HCT116 (cell line): ENCODE measurements at regions not wholly inside any gene's neighbourhood (a gene's known extent, or its start where the extent isn't known, plus 50 kb on each side); places are given as distances from the start of the nearest gene placed in this dataset.

Experiments used
- ATAC-seq: fragments of 200-7000 bp; cut with Tn5 transposase; 2 replicates; pipeline ENCODE4 v1.9.1; 2020; ENCODE audit warnings: mild to moderate bottlenecking, moderate library complexity
- BruUV-seq: library from RNA; stranded (reverse); fragments of 400-500 nt; replicated peaks from 2 replicates; lab custom pipeline; 2021; lab: Mats Ljungman, UMichigan
- CTCF ChIA-PET: fragments of 300-600 bp; sonication (Branson Sonifier 250); formaldehyde crosslinking; loops from one replicate; lab custom pipeline; 2021; ENCODE audit warnings: antibody characterized with exemption; lab: Charles Lee
- POLR2A ChIA-PET: fragments of 300-600, 350-600 bp; sonication (Branson Sonifier 250); formaldehyde crosslinking; loops from one replicate; lab custom pipeline; 2021; ENCODE audit warnings: antibody characterized with exemption; lab: Charles Lee
- RAD21 ChIA-PET, 2 experiments: fragments of 300-600 bp; sonication (Branson Sonifier 250); formaldehyde crosslinking; loops; one replicate each; lab custom pipeline; 2023; ENCODE audit warnings: low total read pairs in 2 of 2; ENCODE audit not compliant: uncharacterized antibody in 2 of 2, unreplicated experiment in 2 of 2, low non-redundant PET in 1 of 2; lab: Charles Lee
- DNase-seq: peaks from one replicate; pipeline ENCODE4 v3.0.0-alpha.2; 2010; ENCODE audit warnings: low read depth, low spot score
- H2AFZ ChIP-seq: fragments of 200-600 bp; shearing (Covaris generic), sonication (generic); 2 replicates; pipeline ENCODE4 v1.6.1; 2017; ENCODE audit warnings: low read depth, mixed run types, mixed read lengths, antibody characterized with exemption, low read length; ENCODE audit not compliant: poor library complexity, severe bottlenecking
- H3K27ac ChIP-seq: 2 replicates; pipeline ENCODE4 v1.5.1; 2012; ENCODE audit warnings: low read depth, low read length
- H3K27me3 ChIP-seq: fragments of 200-600 bp; sonication (generic); 2 replicates; pipeline ENCODE4 v1.6.1; 2016; ENCODE audit warnings: mixed run types, low read length, mixed read lengths; ENCODE audit not compliant: insufficient read depth
- H3K36me3 ChIP-seq, 2 experiments: fragments of 200-500 bp in 1 of 2; fragments of 200-600 bp in 1 of 2; sonication (Bioruptor generic) in 1 of 2; sonication (generic) in 1 of 2; 2 replicates each; pipeline versions ENCODE4 v1.5.1 to v1.6.1; 2014 to 2016; ENCODE audit warnings: low read length in 2 of 2, inconsistent platforms in 1 of 2, mixed read lengths in 1 of 2, mixed run types in 1 of 2; ENCODE audit not compliant: insufficient read depth in 2 of 2, control insufficient read depth in 1 of 2
- H3K4me1 ChIP-seq, 2 experiments: fragments of 200-600 bp in 1 of 2; sonication (generic) in 1 of 2; 2 replicates each; pipeline versions ENCODE4 v1.5.1 to v1.6.1; 2012 to 2017; ENCODE audit warnings: low read length in 2 of 2, inconsistent platforms in 1 of 2, mild to moderate bottlenecking in 1 of 2, mixed read lengths in 1 of 2, mixed run types in 1 of 2, moderate library complexity in 1 of 2; ENCODE audit not compliant: insufficient read depth in 2 of 2, control insufficient read depth in 1 of 2
- H3K4me2 ChIP-seq: fragments of 200-600 bp; sonication (generic); 2 replicates; pipeline ENCODE4 v1.6.1; 2017; ENCODE audit warnings: mixed run types, low read length, mixed read lengths
- H3K4me3 ChIP-seq, 2 experiments: fragments of 200-600 bp in 1 of 2; sonication (generic) in 1 of 2; replicated peaks in 1 of 2; 2 replicates each; pipeline ENCODE4 v1.5.1; 2011 to 2016; ENCODE audit warnings: low read length in 2 of 2, control low read depth in 1 of 2, low read depth in 1 of 2, mild to moderate bottlenecking in 1 of 2, mixed read lengths in 1 of 2, mixed run types in 1 of 2
- H3K79me2 ChIP-seq: fragments of 200-600 bp; sonication (generic); 2 replicates; pipeline ENCODE4 v1.6.1; 2017; ENCODE audit warnings: mild to moderate bottlenecking, mixed run types, low read length, moderate library complexity, mixed read lengths; ENCODE audit not compliant: insufficient read depth
- H3K9ac ChIP-seq: fragments of 200-600 bp; sonication (generic); 2 replicates; pipeline ENCODE4 v1.6.1; 2016; ENCODE audit warnings: low read length, mixed read lengths
- H3K9me2 ChIP-seq: fragments of 200-600 bp; sonication (generic), shearing (Covaris generic); 2 replicates; pipeline ENCODE4 v1.6.1; 2017; ENCODE audit warnings: mixed run types, mild to moderate bottlenecking, moderate library complexity; ENCODE audit not compliant: insufficient read depth
- H3K9me3 ChIP-seq, 2 experiments: fragments of 200-500 bp in 1 of 2; fragments of 200-600 bp in 1 of 2; sonication (Bioruptor generic) in 1 of 2; sonication (generic) in 1 of 2; 2 replicates each; pipeline ENCODE4 v1.6.1; 2014 to 2017; ENCODE audit warnings: low read length in 2 of 2, mixed read lengths in 2 of 2, inconsistent platforms in 1 of 2, low read depth in 1 of 2, mild to moderate bottlenecking in 1 of 2, mixed run types in 1 of 2, moderate library complexity in 1 of 2; ENCODE audit not compliant: control insufficient read depth in 1 of 2, insufficient read depth in 1 of 2
- H4K20me1 ChIP-seq: fragments of 200-600 bp; sonication (generic), shearing (Covaris generic); 2 replicates; pipeline ENCODE4 v1.6.1; 2017; ENCODE audit warnings: mixed run types, mild to moderate bottlenecking, moderate library complexity; ENCODE audit not compliant: insufficient read depth
- EGR1 ChIP-seq: IDR thresholded peaks from 2 replicates; pipeline ENCODE4 v1.6.1; 2012; ENCODE audit warnings: low read depth
- ELF1 ChIP-seq: IDR thresholded peaks from 2 replicates; pipeline ENCODE4 v1.6.1; 2012; ENCODE audit warnings: low read depth, borderline replicate concordance
- EZH2phosphoT487 ChIP-seq: fragments of 200-600 bp; IDR thresholded peaks from 2 replicates; pipeline ENCODE4 v1.6.1; 2018; ENCODE audit warnings: antibody characterized with exemption, borderline replicate concordance
- FOSL1 ChIP-seq: IDR thresholded peaks from 2 replicates; pipeline ENCODE4 v1.6.1; 2012; ENCODE audit warnings: low read depth
- JUND ChIP-seq: IDR thresholded peaks from 2 replicates; pipeline ENCODE4 v1.6.1; 2012
- MAX ChIP-seq: IDR thresholded peaks from 2 replicates; pipeline ENCODE4 v1.6.1; 2012
- POLR2A ChIP-seq: IDR thresholded peaks from 2 replicates; pipeline ENCODE4 v1.7.0; 2011; ENCODE audit warnings: borderline replicate concordance; ENCODE audit not compliant: insufficient read depth, insufficient read length; ENCODE audit errors: extremely low read depth
- RAD21 ChIP-seq: IDR thresholded peaks from 2 replicates; pipeline ENCODE4 v1.6.1; 2012; ENCODE audit warnings: low read depth, mild to moderate bottlenecking
- TCF7L2 ChIP-seq: IDR thresholded peaks from 2 replicates; pipeline ENCODE4 v1.7.0; 2011; ENCODE audit warnings: borderline replicate concordance, inconsistent platforms; ENCODE audit not compliant: insufficient read depth, insufficient read length; ENCODE audit errors: extremely low read depth
- YY1 ChIP-seq: IDR thresholded peaks from 2 replicates; pipeline ENCODE4 v1.6.1; 2011; ENCODE audit warnings: low read length, low read depth, moderate library complexity, mild to moderate bottlenecking; ENCODE audit not compliant: insufficient replicate concordance; ENCODE audit errors: extremely low read depth
- ZFX ChIP-seq: fragments of 450-650 bp; IDR thresholded peaks from 2 replicates; pipeline ENCODE4 v1.6.1; 2017
- intact Hi-C: fragments of 100-400 bp; cut with micrococcal nuclease; formaldehyde crosslinking; loops from 2 replicates; pipeline ENCODE4 v1.10.0; 2022

DNA sequence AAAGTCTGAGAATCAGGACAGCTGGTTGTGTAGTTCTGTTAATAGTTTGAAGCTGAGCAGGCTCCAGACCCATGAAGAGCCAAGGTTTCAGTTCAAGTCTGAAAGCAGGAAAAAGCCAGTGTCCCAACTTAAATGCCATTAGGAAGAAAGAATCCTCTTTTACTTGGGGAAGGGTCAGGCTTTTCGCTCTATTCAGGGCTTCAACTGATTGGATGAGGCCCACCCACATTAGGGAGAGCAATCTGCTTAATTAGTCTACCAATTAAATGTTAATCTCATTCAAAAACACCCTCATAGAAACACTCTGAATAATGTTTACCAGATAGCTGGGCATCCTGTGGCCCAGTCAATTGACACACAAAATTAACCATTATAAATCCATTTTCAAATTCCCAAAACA is 462.2 kb downstream of the EPM2A start:
- ChIA-PET RAD21 (no interaction called here), CTCF (no interaction called here), POLR2A (no interaction called here)
- no peak overlapping the region for H2AFZ ChIP-seq
- no peak overlapping the region for H3K4me2 ChIP-seq
- no peaks in the 10 kb centered on the region for H3K4me1 ChIP-seq
- no peaks in the 10 kb centered on the region for H3K9me3 ChIP-seq
- TF ChIP-seq EZH2phosphoT487 = no peak
- TF ChIP-seq FOSL1 = no peak
- TF ChIP-seq RAD21 = no peak
- TF ChIP-seq YY1 = no peak
- TF ChIP-seq JUND = no peak
- no peak for TF ChIP-seq ZFX
- TF ChIP-seq ELF1 = no peak
- no peak for TF ChIP-seq MAX
- H3K9me2 ChIP-seq = no peaks in the 10 kb centered on the region
- no peak overlapping the region for H3K27ac ChIP-seq
- H3K36me3 ChIP-seq = no peaks in the 10 kb centered on the region
- DNase-seq (no peak), ATAC-seq (no peak)
- H3K27me3 ChIP-seq = no peaks in the 10 kb centered on the region
- no peak overlapping the region for H3K9ac ChIP-seq
- no TSS peak for BruUV-seq
- H4K20me1 ChIP-seq = no peaks in the 10 kb centered on the region
- H3K79me2 ChIP-seq = no peaks in the 10 kb centered on the region
- no peak overlapping the region for H3K4me3 ChIP-seq
- intact Hi-C loops = no loop called here

DNA sequence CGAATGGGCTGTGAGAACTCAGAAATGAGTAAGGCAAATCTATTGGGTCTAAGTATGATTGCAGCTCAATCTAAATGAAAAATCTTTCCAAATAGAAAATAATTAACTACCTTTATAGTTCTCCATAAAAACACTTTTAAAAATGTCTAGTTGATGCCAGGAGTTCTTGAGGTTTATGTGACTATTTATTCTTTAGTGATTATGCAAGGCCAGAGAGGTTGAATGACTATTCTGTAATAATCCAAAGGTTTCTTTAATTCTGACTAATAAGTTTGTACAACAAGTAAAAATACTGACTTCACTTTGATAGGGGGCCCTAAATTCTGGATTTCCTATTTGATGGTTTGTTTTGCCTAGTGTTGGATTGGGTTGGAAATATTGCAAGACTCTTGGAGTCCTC is 461.2 kb downstream of the EPM2A start:
- no peak overlapping the region for H3K4me3 ChIP-seq
- ATAC-seq (no peak), DNase-seq (no peak)
- BruUV-seq = no TSS peak
- ChIA-PET RAD21 (no interaction called here), POLR2A (no interaction called here), CTCF (no interaction called here)
- no peak overlapping the region for H2AFZ ChIP-seq
- TF ChIP-seq YY1 = no peak
- no peak for TF ChIP-seq TCF7L2
- TF ChIP-seq POLR2A = no peak
- no peak for TF ChIP-seq EZH2phosphoT487
- no peak for TF ChIP-seq RAD21
- no peak for TF ChIP-seq EGR1
- H3K4me2 ChIP-seq = no peak overlapping the region
- H3K4me1 ChIP-seq = no peaks in the 10 kb centered on the region
- no peaks in the 10 kb centered on the region for H3K9me2 ChIP-seq
- H4K20me1 ChIP-seq = no peaks in the 10 kb centered on the region
- H3K27me3 ChIP-seq = no peaks in the 10 kb centered on the region
- H3K79me2 ChIP-seq = no peaks in the 10 kb centered on the region
- no peak overlapping the region for H3K27ac ChIP-seq
- intact Hi-C loops = no loop called here
- H3K36me3 ChIP-seq = no peaks in the 10 kb centered on the region
- H3K9ac ChIP-seq = no peak overlapping the region
- no peaks in the 10 kb centered on the region for H3K9me3 ChIP-seq
